Panc1 (cell line): ENCODE measurements at regions not wholly inside any gene's neighbourhood (a gene's known extent, or its start where the extent isn't known, plus 50 kb on each side); places are given as distances from the start of the nearest gene placed in this dataset.

ENCODE experiments used
- ATAC-seq: fragments of 200-7000 bp; cut with Tn5 transposase; 2 replicates; pipeline ENCODE4 v1.9.1; 2020; ENCODE audit warnings: mild to moderate bottlenecking, moderate library complexity
- BruUV-seq: library from RNA; stranded (reverse); fragments of 400-500 nt; replicated peaks from 2 replicates; lab custom pipeline; 2021; lab: Mats Ljungman, UMichigan
- CTCF ChIA-PET: fragments of 300-600 bp; sonication (Branson Sonifier 250); formaldehyde crosslinking; loops from one replicate; lab custom pipeline; 2022; ENCODE audit warnings: antibody characterized with exemption; lab: Charles Lee
- POLR2A ChIA-PET: fragments of 300-600 bp; sonication (Branson Sonifier 250); formaldehyde crosslinking; loops from one replicate; lab custom pipeline; 2022; ENCODE audit warnings: antibody characterized with exemption; lab: Charles Lee
- DNase-seq: peaks from one replicate; pipeline ENCODE4 v3.0.0-alpha.2; 2010; ENCODE audit warnings: low read depth, low spot score
- H3K27ac ChIP-seq: 2 replicates; pipeline ENCODE4 v1.5.1; 2011; ENCODE audit warnings: mild to moderate bottlenecking, low read length, inconsistent platforms
- H3K27me3 ChIP-seq: fragments of 200-500 bp; sonication (Bioruptor generic); 2 replicates; pipeline ENCODE4 v1.6.0; 2014; ENCODE audit warnings: low read length, inconsistent platforms; ENCODE audit not compliant: control insufficient read depth, insufficient read depth
- H3K36me3 ChIP-seq: fragments of 200-500 bp; sonication (Bioruptor generic); 2 replicates; pipeline ENCODE4 v1.5.1; 2014; ENCODE audit warnings: inconsistent platforms, mild to moderate bottlenecking, low read length, moderate library complexity; ENCODE audit not compliant: control insufficient read depth, insufficient read depth
- H3K4me1 ChIP-seq: 2 replicates; pipeline ENCODE4 v1.5.1; 2011; ENCODE audit warnings: inconsistent platforms, mild to moderate bottlenecking, low read length, moderate library complexity; ENCODE audit not compliant: control insufficient read depth, insufficient read depth
- H3K4me3 ChIP-seq, 2 experiments: 2 replicates each; pipeline ENCODE4 v1.5.1; 2011 to 2012; ENCODE audit warnings: low read depth in 2 of 2, low read length in 2 of 2, mild to moderate bottlenecking in 2 of 2, inconsistent platforms in 1 of 2, moderate library complexity in 1 of 2
- H3K9me3 ChIP-seq: fragments of 200-500 bp; sonication (Bioruptor generic); 2 replicates; pipeline ENCODE4 v1.5.1; 2014; ENCODE audit warnings: low read depth, mild to moderate bottlenecking, inconsistent platforms, low read length, moderate library complexity; ENCODE audit not compliant: control insufficient read depth, insufficient read depth
- CTCF ChIP-seq: fragments of 450-650 bp; IDR thresholded peaks from 2 replicates; pipeline ENCODE4 v1.5.1; 2017; ENCODE audit warnings: mild to moderate bottlenecking
- POLR2AphosphoS5 ChIP-seq: IDR thresholded peaks from 2 replicates; pipeline ENCODE4 v1.6.1; 2012; ENCODE audit warnings: mild to moderate bottlenecking, low read depth, low read length, moderate library complexity
- SIN3A ChIP-seq: IDR thresholded peaks from 2 replicates; pipeline ENCODE4 v1.6.1; 2012; ENCODE audit warnings: low read depth, mild to moderate bottlenecking, low read length, moderate library complexity, borderline replicate concordance; ENCODE audit not compliant: insufficient read depth
- TCF7L2 ChIP-seq: IDR thresholded peaks from 2 replicates; pipeline ENCODE4 v1.6.1; 2011; ENCODE audit warnings: mild to moderate bottlenecking, low read depth, low read length, inconsistent platforms
- in situ Hi-C: cut with HindIII; loops from 2 replicates; pipeline ENCODE4 v1.10.0; 2016; ENCODE audit warnings: low sequenced_read_pairs, low pct_unique_long_range_greater_than_20kb
- intact Hi-C: fragments of 100-400 bp; cut with micrococcal nuclease; formaldehyde crosslinking; loops from one replicate; pipeline ENCODE4 v1.10.0; 2022; ENCODE audit not compliant: unreplicated experiment
- TF ChIP-seq, protein P1 (sequence below), 2 experiments: IDR thresholded peaks; 2 replicates each; pipeline ENCODE4 v1.6.1; 2011 to 2012; ENCODE audit warnings: low read depth in 2 of 2, control low read depth in 1 of 2, low read length in 1 of 2, mild to moderate bottlenecking in 1 of 2, moderate library complexity in 1 of 2; ENCODE audit not compliant: insufficient read depth in 1 of 2

DNA sequence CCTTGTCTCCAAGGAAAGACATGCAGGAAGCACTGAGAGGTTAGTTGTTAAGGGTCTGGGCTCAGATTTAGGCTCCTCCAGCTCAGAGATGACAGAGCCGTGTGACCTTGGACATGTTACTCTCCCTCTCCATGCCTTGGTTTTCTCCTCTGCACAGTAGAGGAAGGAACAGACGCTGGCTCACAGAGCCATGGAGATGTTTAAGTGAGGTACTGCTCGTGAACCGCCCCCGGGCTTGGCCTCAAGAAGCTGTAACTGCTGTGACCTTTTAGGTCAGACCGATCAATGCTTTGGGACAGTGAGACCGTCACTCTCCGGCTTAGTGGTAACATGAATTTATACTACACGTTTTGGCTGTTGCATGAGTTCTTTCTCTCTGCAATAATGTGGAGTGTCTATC is 197.4 kb downstream of the C16orf95 start:
- no peak overlapping the region for H3K4me3 ChIP-seq
- no peaks in the 10 kb centered on the region for H3K9me3 ChIP-seq
- ChIA-PET CTCF (no interaction called here), POLR2A (no interaction called here)
- H3K27ac ChIP-seq = no peak overlapping the region
- no peaks in the 10 kb centered on the region for H3K4me1 ChIP-seq
- intact Hi-C loops (no loop called here), in situ Hi-C loops (no loop called here)
- no TSS peak for BruUV-seq
- DNase-seq = no peak
- ATAC-seq = no peak
- no peaks in the 10 kb centered on the region for H3K36me3 ChIP-seq
- no peak for TF ChIP-seq TCF7L2
- no peak for TF ChIP-seq POLR2AphosphoS5
- no peak for TF ChIP-seq CTCF
- TF ChIP-seq SIN3A = no peak
- TF ChIP-seq, protein P1, sequence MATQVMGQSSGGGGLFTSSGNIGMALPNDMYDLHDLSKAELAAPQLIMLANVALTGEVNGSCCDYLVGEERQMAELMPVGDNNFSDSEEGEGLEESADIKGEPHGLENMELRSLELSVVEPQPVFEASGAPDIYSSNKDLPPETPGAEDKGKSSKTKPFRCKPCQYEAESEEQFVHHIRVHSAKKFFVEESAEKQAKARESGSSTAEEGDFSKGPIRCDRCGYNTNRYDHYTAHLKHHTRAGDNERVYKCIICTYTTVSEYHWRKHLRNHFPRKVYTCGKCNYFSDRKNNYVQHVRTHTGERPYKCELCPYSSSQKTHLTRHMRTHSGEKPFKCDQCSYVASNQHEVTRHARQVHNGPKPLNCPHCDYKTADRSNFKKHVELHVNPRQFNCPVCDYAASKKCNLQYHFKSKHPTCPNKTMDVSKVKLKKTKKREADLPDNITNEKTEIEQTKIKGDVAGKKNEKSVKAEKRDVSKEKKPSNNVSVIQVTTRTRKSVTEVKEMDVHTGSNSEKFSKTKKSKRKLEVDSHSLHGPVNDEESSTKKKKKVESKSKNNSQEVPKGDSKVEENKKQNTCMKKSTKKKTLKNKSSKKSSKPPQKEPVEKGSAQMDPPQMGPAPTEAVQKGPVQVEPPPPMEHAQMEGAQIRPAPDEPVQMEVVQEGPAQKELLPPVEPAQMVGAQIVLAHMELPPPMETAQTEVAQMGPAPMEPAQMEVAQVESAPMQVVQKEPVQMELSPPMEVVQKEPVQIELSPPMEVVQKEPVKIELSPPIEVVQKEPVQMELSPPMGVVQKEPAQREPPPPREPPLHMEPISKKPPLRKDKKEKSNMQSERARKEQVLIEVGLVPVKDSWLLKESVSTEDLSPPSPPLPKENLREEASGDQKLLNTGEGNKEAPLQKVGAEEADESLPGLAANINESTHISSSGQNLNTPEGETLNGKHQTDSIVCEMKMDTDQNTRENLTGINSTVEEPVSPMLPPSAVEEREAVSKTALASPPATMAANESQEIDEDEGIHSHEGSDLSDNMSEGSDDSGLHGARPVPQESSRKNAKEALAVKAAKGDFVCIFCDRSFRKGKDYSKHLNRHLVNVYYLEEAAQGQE (IDR thresholded peaks at IDR 0.05; ENCODE audit: insufficient read depth in 1 of 2, low read depth in 2 of 2, low read length in 1 of 2) = no peak
- no peaks in the 10 kb centered on the region for H3K27me3 ChIP-seq

DNA sequence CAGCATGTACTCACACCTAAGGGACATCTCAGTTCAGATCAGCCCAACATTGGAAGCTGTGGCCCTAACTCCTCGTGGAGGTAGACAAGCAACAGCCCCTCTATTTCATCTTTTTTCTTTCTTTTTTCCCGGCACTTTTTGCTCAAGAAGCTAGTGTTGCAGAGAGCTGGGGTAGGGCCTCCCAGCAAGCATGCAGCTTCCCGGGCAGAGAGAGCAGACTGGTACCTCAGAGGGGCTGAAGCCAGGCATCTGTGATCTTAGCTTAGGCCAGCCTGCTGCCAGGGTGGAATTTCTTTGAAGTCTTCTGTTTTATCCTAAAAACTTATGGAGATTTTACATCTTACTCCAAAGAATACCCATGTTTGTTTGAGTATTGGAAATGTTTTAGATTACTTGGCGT is 195.4 kb downstream of the C16orf95 start:
- no peaks in the 10 kb centered on the region for H3K36me3 ChIP-seq
- no peak overlapping the region for H3K4me3 ChIP-seq
- BruUV-seq = no TSS peak
- no peak for ATAC-seq
- no peaks in the 10 kb centered on the region for H3K27me3 ChIP-seq
- no peak overlapping the region for H3K27ac ChIP-seq
- intact Hi-C loops (no loop called here), in situ Hi-C loops (no loop called here)
- H3K9me3 ChIP-seq = no peaks in the 10 kb centered on the region
- DNase-seq = no peak
- POLR2A ChIA-PET = no interaction called here
- CTCF ChIA-PET = no interaction called here
- no peaks in the 10 kb centered on the region for H3K4me1 ChIP-seq
- TF ChIP-seq SIN3A = no peak
- no peak for TF ChIP-seq TCF7L2
- TF ChIP-seq, protein P1 (IDR thresholded peaks at IDR 0.05; ENCODE audit: insufficient read depth in 1 of 2, low read depth in 2 of 2, low read length in 1 of 2) = no peak
- no peak for TF ChIP-seq CTCF
